Loucy (cell line): ENCODE measurements at regions not wholly inside any gene's neighbourhood (a gene's known extent, or its start where the extent isn't known, plus 50 kb on each side); places are given as distances from the start of the nearest gene placed in this dataset.

Experiments
- H2AFZ ChIP-seq: fragments of 200-600 bp; sonication (generic); 2 replicates; pipeline ENCODE4 v1.6.0; 2016; ENCODE audit warnings: antibody characterized with exemption, mild to moderate bottlenecking, low read length, moderate library complexity
- H3F3A ChIP-seq: fragments of 200-600 bp; 2 replicates; pipeline ENCODE4 v1.6.0; 2016; ENCODE audit warnings: antibody characterized with exemption, low read depth, mild to moderate bottlenecking
- H3K27me3 ChIP-seq: fragments of 200-600 bp; sonication (generic); 2 replicates; pipeline ENCODE4 v1.6.1; 2014; ENCODE audit warnings: low read length, mild to moderate bottlenecking; ENCODE audit not compliant: insufficient read depth, poor library complexity, severe bottlenecking
- H3K36me3 ChIP-seq: fragments of 200-600 bp; sonication (generic); 2 replicates; pipeline ENCODE4 v1.6.1; 2016; ENCODE audit warnings: low read length; ENCODE audit not compliant: insufficient read depth
- H3K4me1 ChIP-seq: fragments of 200-600 bp; sonication (generic); 2 replicates; pipeline ENCODE4 v1.5.1; 2014; ENCODE audit warnings: low read length, mild to moderate bottlenecking; ENCODE audit not compliant: insufficient read depth, poor library complexity, severe bottlenecking
- H3K4me2 ChIP-seq: fragments of 200-600 bp; sonication (generic); 2 replicates; pipeline ENCODE4 v1.6.0; 2014; ENCODE audit warnings: antibody characterized with exemption, low read length, low read depth, mild to moderate bottlenecking; ENCODE audit not compliant: poor library complexity, severe bottlenecking
- H3K4me3 ChIP-seq: fragments of 200-600 bp; sonication (generic); 2 replicates; pipeline ENCODE4 v1.5.1; 2014; ENCODE audit warnings: low read length, mild to moderate bottlenecking, mixed read lengths; ENCODE audit not compliant: poor library complexity, severe bottlenecking
- H3K79me2 ChIP-seq: fragments of 200-600 bp; sonication (generic); 2 replicates; pipeline ENCODE4 v1.6.1; 2014; ENCODE audit warnings: low read length; ENCODE audit not compliant: insufficient read depth
- H3K9ac ChIP-seq: fragments of 200-600 bp; sonication (generic); 2 replicates; pipeline ENCODE4 v1.6.0; 2014; ENCODE audit warnings: mild to moderate bottlenecking, low read depth, low read length, moderate library complexity; ENCODE audit not compliant: poor library complexity, severe bottlenecking
- H3K9me2 ChIP-seq: fragments of 200-600 bp; sonication (generic); replicated peaks from 2 replicates; pipeline ENCODE4 v1.6.1; 2016; ENCODE audit warnings: low read depth, low read length, mixed read lengths
- H3K9me3 ChIP-seq: fragments of 200-600 bp; sonication (generic); 2 replicates; pipeline ENCODE4 v1.6.1; 2014; ENCODE audit warnings: mild to moderate bottlenecking, antibody characterized with exemption, low read length, low read depth; ENCODE audit not compliant: insufficient read depth
- H4K20me1 ChIP-seq: fragments of 200-600 bp; sonication (generic); 2 replicates; pipeline ENCODE4 v1.6.0; 2014; ENCODE audit warnings: antibody characterized with exemption, low read length, mild to moderate bottlenecking; ENCODE audit not compliant: insufficient read depth, poor library complexity, severe bottlenecking
- CTCF ChIP-seq: fragments of 200-600 bp; sonication (generic); conservative IDR thresholded peaks from 2 replicates; pipeline ENCODE4 v1.5.1; 2014; ENCODE audit warnings: mild to moderate bottlenecking, antibody characterized with exemption, low read length
- EZH2phosphoT487 ChIP-seq: fragments of 200-600 bp; IDR thresholded peaks from 2 replicates; pipeline ENCODE4 v1.6.1; 2018; ENCODE audit warnings: antibody characterized with exemption, mild to moderate bottlenecking, moderate library complexity, borderline replicate concordance

GRCh38 chr10:117662751-117663540 is 120.4 kb downstream of the EMX2 start:
- Histone ChIP-seq H3K27me3 (no peaks in the 10 kb centered on the region), H3K9me2 (no peaks in the 10 kb centered on the region), H2AFZ (no peak overlapping the region), H3K4me1 (no peaks in the 10 kb centered on the region), H3K9me3 (no peaks in the 10 kb centered on the region), H3K4me3 (no peak overlapping the region), H3F3A (no peaks in the 10 kb centered on the region), H3K9ac (no peak overlapping the region), H3K79me2 (no peaks in the 10 kb centered on the region), H3K36me3 (no peaks in the 10 kb centered on the region), H4K20me1 (no peaks in the 10 kb centered on the region), H3K4me2 (no peak overlapping the region)
- TF ChIP-seq CTCF: no peak
- no peak for TF ChIP-seq EZH2phosphoT487

GRCh38 chr10:117663750-117664149 is 121.2 kb downstream of the EMX2 start:
- Histone ChIP-seq H3K9me3 (no peaks in the 10 kb centered on the region), H3K4me2 (no peak overlapping the region), H3F3A (no peaks in the 10 kb centered on the region), H3K36me3 (no peaks in the 10 kb centered on the region), H3K9ac (no peak overlapping the region), H2AFZ (no peak overlapping the region), H3K4me3 (no peak overlapping the region), H3K79me2 (no peaks in the 10 kb centered on the region), H3K27me3 (no peaks in the 10 kb centered on the region), H3K4me1 (no peaks in the 10 kb centered on the region), H4K20me1 (no peaks in the 10 kb centered on the region), H3K9me2 (no peaks in the 10 kb centered on the region)
- TF ChIP-seq CTCF (no peak), EZH2phosphoT487 (no peak)

- no peak overlapping the region for H3K9ac ChIP-seq
- no peaks in the 10 kb centered on the region for H3K36me3 ChIP-seq
- no peaks in the 10 kb centered on the region for H3K4me1 ChIP-seq
- TF ChIP-seq EZH2phosphoT487: no peak
- no peak for TF ChIP-seq CTCF
- H3K9me3 ChIP-seq: no peaks in the 10 kb centered on the region
- H3K4me2 ChIP-seq: no peak overlapping the region
- H3K9me2 ChIP-seq: no peaks in the 10 kb centered on the region
- H3K79me2 ChIP-seq: no peaks in the 10 kb centered on the region
- no peaks in the 10 kb centered on the region for H3F3A ChIP-seq
- no peak overlapping the region for H3K4me3 ChIP-seq
- no peak overlapping the region for H2AFZ ChIP-seq
- no peaks in the 10 kb centered on the region for H3K27me3 ChIP-seq
- no peaks in the 10 kb centered on the region for H4K20me1 ChIP-seq
Observed at GRCh38 chr10:117664288-117664687, 121.7 kb downstream of the EMX2 start.
